Stimulated activated naive CD8-positive, alpha-beta T cell treated with anti-CD3 and anti-CD28 coated beads, Interleukin-15, Interleukin-2, amounts not matched to agents 100 ng/mL and 50 ng/mL, for 24 hours (primary cell): ENCODE measurements at regions not wholly inside any gene's neighbourhood (a gene's known extent, or its start where the extent isn't known, plus 50 kb on each side); places are given as distances from the start of the nearest gene placed in this dataset.

Experiments used
- H3K27ac Mint-ChIP-seq: one replicate; pipeline ENCODE4 v1.8.0; 2021; ENCODE audit warnings: mild to moderate bottlenecking, mixed read lengths
- H3K27me3 Mint-ChIP-seq: one replicate; pipeline ENCODE4 v1.8.0; 2021; ENCODE audit warnings: mixed read lengths
- H3K36me3 Mint-ChIP-seq: one replicate; pipeline ENCODE4 v1.8.0; 2021; ENCODE audit warnings: low read depth, mixed read lengths
- H3K4me1 Mint-ChIP-seq: one replicate; pipeline ENCODE4 v1.8.0; 2021; ENCODE audit warnings: low read depth, mixed read lengths
- H3K4me3 Mint-ChIP-seq: one replicate; pipeline ENCODE4 v1.8.0; 2021; ENCODE audit warnings: mild to moderate bottlenecking, mixed read lengths
- H3K9me3 Mint-ChIP-seq: one replicate; pipeline ENCODE4 v1.8.0; 2021; ENCODE audit warnings: mixed read lengths

DNA sequence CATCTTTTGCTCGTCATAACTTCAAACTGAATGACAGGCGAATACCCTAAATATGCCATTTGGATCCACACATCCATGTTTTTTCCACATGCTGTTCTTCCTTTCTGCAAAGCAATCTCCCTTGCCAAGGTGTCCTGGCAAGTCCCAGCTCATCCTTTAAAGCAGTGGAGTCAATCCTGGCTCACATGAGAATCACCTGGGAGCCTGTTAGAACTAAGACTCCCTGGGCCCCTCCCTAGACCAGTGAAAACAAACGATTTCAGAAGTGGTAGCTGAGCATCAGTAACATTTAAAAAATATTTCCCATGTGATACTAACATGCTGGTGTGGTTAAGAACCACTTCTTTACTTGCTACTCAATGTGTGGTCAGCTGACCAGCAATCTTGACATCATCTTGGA, 50.6 kb upstream of the PARD3B start:
- Mint-ChIP-seq H3K36me3 (no peaks in the 10 kb centered on the region), H3K27me3 (peaks cover 7% of the 10 kb centered on the region), H3K4me1 (no peaks in the 10 kb centered on the region), H3K4me3 (no peak overlapping the region), H3K27ac (no peak overlapping the region), H3K9me3 (no peaks in the 10 kb centered on the region)

DNA sequence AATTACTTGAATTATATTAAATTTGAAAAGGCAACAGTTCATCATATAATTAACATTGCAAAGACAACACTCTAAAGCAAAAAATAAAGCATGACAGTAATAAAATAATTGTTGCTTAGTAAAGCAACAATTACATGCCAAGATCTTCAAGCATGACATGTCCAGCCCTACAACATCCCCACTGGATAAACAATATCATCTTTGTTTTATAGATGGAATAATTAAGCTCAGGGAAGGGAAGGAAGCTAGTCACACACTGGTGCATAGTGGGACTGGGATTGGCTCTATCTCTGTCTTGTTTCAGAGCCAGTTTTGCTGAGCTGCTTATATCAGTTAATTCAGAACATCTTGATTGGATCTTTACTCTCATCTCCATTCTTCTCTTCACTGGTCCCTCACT, 49.9 kb upstream of the PARD3B start:
- no peak overlapping the region for H3K27ac Mint-ChIP-seq
- H3K4me1 Mint-ChIP-seq = no peaks in the 10 kb centered on the region
- H3K27me3 Mint-ChIP-seq = peaks cover 4% of the 10 kb centered on the region
- H3K4me3 Mint-ChIP-seq = no peak overlapping the region
- no peaks in the 10 kb centered on the region for H3K36me3 Mint-ChIP-seq
- no peaks in the 10 kb centered on the region for H3K9me3 Mint-ChIP-seq
